Ishikawa (cell line): ENCODE measurements at regions not wholly inside any gene's neighbourhood (a gene's known extent, or its start where the extent isn't known, plus 50 kb on each side); places are given as distances from the start of the nearest gene placed in this dataset.

Experiments used
- CEBPB ChIP-seq: IDR thresholded peaks from 2 replicates; pipeline ENCODE4 v1.6.1; 2012
- CREB1 ChIP-seq: IDR thresholded peaks from 2 replicates; pipeline ENCODE4 v1.6.1; 2012; ENCODE audit warnings: low read depth
- EGR1 ChIP-seq: IDR thresholded peaks from 2 replicates; pipeline ENCODE4 v1.6.1; 2012
- EP300 ChIP-seq: IDR thresholded peaks from 2 replicates; pipeline ENCODE4 v1.6.1; 2012; ENCODE audit warnings: borderline replicate concordance
- FOXM1 ChIP-seq: IDR thresholded peaks from 2 replicates; pipeline ENCODE4 v1.6.1; 2012; ENCODE audit warnings: low read depth, borderline replicate concordance
- MAX ChIP-seq: IDR thresholded peaks from 2 replicates; pipeline ENCODE4 v1.6.1; 2012
- NFIC ChIP-seq: IDR thresholded peaks from 2 replicates; pipeline ENCODE4 v1.6.1; 2012
- RAD21 ChIP-seq: IDR thresholded peaks from 2 replicates; pipeline ENCODE4 v1.6.1; 2012; ENCODE audit warnings: low read depth
- REST ChIP-seq: IDR thresholded peaks from 2 replicates; pipeline ENCODE4 v1.6.1; 2012; ENCODE audit warnings: low read depth, mild to moderate bottlenecking
- TAF1 ChIP-seq: IDR thresholded peaks from 2 replicates; pipeline ENCODE4 v1.6.1; 2012; ENCODE audit warnings: low read depth, mild to moderate bottlenecking
- TCF12 ChIP-seq: IDR thresholded peaks from 2 replicates; pipeline ENCODE4 v1.6.1; 2012; ENCODE audit warnings: low read depth
- TEAD4 ChIP-seq: IDR thresholded peaks from 2 replicates; pipeline ENCODE4 v1.6.1; 2012
- USF1 ChIP-seq: IDR thresholded peaks from 2 replicates; pipeline ENCODE4 v1.6.1; 2012
- YY1 ChIP-seq: IDR thresholded peaks from 2 replicates; pipeline ENCODE4 v1.6.1; 2012; ENCODE audit warnings: low read depth
- ZBTB7A ChIP-seq: IDR thresholded peaks from 2 replicates; pipeline ENCODE4 v1.6.1; 2012; ENCODE audit warnings: low read depth

GRCh38 chr3:15860014-15860934 is 62.5 kb upstream of the ANKRD28 start:
- peak; percentile 7; the same call in 1 of the 2 replicates for TF ChIP-seq RAD21
- TF ChIP-seq MAX = peak; percentile 88
- peak; percentile 83 for TF ChIP-seq ZBTB7A
- TF ChIP-seq TAF1 = 0 out of 2 replicates have a peak, but pooled peaks have one; percentile 25
- no peak for TF ChIP-seq USF1
- TF ChIP-seq EP300 = no peak
- TF ChIP-seq NFIC = peak; percentile 1; the same call in 1 of the 2 replicates
- TF ChIP-seq EGR1 = 0 out of 2 replicates have a peak, but pooled peaks have one; percentile 17

- TF ChIP-seq NFIC (no peak), YY1 (no peak), CEBPB (no peak), ZBTB7A (no peak), MAX (no peak), RAD21 (no peak), REST (no peak), CREB1 (no peak), TCF12 (no peak), FOXM1 (no peak), TEAD4 (no peak), EGR1 (no peak), EP300 (no peak), USF1 (no peak), TAF1 (no peak)
Measured at GRCh38 chr3:15861163-15861562, 63.4 kb upstream of the ANKRD28 start.

- TF ChIP-seq ZBTB7A (no peak), CREB1 (no peak), USF1 (no peak), RAD21 (no peak), MAX (no peak), EP300 (no peak), EGR1 (no peak), CEBPB (no peak), FOXM1 (no peak), REST (no peak)
Measured at GRCh38 chr3:15872807-15873206, 75.0 kb upstream of the ANKRD28 start.

- TF ChIP-seq TAF1 (no peak), CEBPB (no peak), REST (no peak), ZBTB7A (no peak), TEAD4 (no peak), MAX (no peak), TCF12 (no peak), CREB1 (no peak), EP300 (no peak), EGR1 (no peak), USF1 (no peak), RAD21 (no peak), NFIC (no peak), YY1 (no peak), FOXM1 (no peak)
Measured at GRCh38 chr3:15873415-15873814, 75.6 kb upstream of the ANKRD28 start.
